ENCODE measurements at regions not wholly inside any gene's neighbourhood (a gene's known extent, or its start where the extent isn't known, plus 50 kb on each side); places are given as distances from the start of the nearest gene placed in this dataset.

DNA sequence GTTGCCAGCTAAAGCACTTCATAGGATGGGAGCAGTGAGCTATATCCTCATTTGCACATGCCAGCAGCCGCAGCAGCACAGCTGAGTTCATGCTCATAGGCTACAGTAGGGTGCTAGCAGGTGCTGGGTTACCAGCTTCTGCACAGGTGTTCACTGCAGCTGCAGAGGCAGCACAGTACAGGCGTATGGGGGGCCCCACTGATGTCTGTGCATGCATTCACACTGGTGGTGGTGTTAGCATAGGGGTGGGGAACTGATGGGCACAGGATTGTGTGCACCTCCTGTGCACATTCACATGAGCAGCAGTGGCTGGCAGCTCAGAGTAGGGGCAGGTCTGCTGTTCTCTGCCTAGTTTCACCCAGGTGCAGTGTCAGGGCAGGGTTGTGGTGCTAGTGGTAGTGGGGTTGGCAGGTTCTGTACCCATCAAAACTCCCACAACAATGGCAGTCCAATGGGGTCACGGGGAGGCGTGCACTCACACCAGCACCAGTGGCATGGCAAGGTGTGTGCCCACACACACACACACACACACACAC, 58.9 kb upstream of the IRAK1BP1 start (continued):
- no peak for TF ChIP-seq NCOA1 (IDR thresholded peaks at IDR 0.05; ENCODE audit: low read depth)
- no peak for TF ChIP-seq ZBTB2 (IDR thresholded peaks at IDR 0.05)
- TF ChIP-seq HNRNPH1 (optimal IDR thresholded peaks at IDR 0.05; ENCODE audit: low read depth, low read length), result no peak
- no peak for TF ChIP-seq BDP1 (IDR thresholded peaks at IDR 0.05; ENCODE audit: insufficient read depth, insufficient read length)
- no peak for TF ChIP-seq ZNF407 (IDR thresholded peaks at IDR 0.05; ENCODE audit: low read depth)
- no peak for TF ChIP-seq ZNF197 (CRISPR knock-in tag; IDR thresholded peaks at IDR 0.05; ENCODE audit: low read depth)
- no peak for TF ChIP-seq HNRNPLL (IDR thresholded peaks at IDR 0.05; ENCODE audit: low read depth, low read length, poor library complexity, severe bottlenecking)
- no peak for TF ChIP-seq CHD2 (IDR thresholded peaks at IDR 0.05; ENCODE audit: low read depth, low read length)
- TF ChIP-seq GMEB1 (CRISPR knock-in tag; IDR thresholded peaks at IDR 0.05), result no peak
- no peak for TF ChIP-seq ZNF696 (CRISPR knock-in tag; conservative IDR thresholded peaks at IDR 0.05)
- no peak for TF ChIP-seq SNAPC5 (CRISPR knock-in tag; IDR thresholded peaks at IDR 0.05)
- TF ChIP-seq, protein P1, sequence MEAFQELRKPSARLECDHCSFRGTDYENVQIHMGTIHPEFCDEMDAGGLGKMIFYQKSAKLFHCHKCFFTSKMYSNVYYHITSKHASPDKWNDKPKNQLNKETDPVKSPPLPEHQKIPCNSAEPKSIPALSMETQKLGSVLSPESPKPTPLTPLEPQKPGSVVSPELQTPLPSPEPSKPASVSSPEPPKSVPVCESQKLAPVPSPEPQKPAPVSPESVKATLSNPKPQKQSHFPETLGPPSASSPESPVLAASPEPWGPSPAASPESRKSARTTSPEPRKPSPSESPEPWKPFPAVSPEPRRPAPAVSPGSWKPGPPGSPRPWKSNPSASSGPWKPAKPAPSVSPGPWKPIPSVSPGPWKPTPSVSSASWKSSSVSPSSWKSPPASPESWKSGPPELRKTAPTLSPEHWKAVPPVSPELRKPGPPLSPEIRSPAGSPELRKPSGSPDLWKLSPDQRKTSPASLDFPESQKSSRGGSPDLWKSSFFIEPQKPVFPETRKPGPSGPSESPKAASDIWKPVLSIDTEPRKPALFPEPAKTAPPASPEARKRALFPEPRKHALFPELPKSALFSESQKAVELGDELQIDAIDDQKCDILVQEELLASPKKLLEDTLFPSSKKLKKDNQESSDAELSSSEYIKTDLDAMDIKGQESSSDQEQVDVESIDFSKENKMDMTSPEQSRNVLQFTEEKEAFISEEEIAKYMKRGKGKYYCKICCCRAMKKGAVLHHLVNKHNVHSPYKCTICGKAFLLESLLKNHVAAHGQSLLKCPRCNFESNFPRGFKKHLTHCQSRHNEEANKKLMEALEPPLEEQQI (IDR thresholded peaks at IDR 0.05), result no peak
- no peak for TF ChIP-seq ZNF445 (CRISPR knock-in tag; IDR thresholded peaks at IDR 0.05; ENCODE audit: low read depth)

Measured in K562 (cell line).